ENCODE measurements at regions not wholly inside any gene's neighbourhood (a gene's known extent, or its start where the extent isn't known, plus 50 kb on each side); places are given as distances from the start of the nearest gene placed in this dataset.
"Not testable (repeated sequence)": the region's sequence is repeated elsewhere in the genome, so short reads cannot be mapped to it uniquely, and the experiment has no call there.

GRCh38 chr12:88839486-88839885 lies 259.2 kb upstream of the KITLG start:
- Histone ChIP-seq H3K36me3 (no peaks in the 10 kb centered on the region), H3K9me3 (peaks cover 0 to 3% of the 10 kb centered on the region in 2 donors), H3K27me3 (no peaks in the 10 kb centered on the region), H3K4me1 (no peaks in the 10 kb centered on the region), H3K4me3 (no peak overlapping the region), H3K27ac (no peak overlapping the region)
- no peak for DNase-seq (ENCODE audit: low spot score in 2 of 2)
- no peak for TF ChIP-seq CTCF (IDR thresholded peaks at IDR 0.05)
- intact Hi-C loops (cut with DNase I), result no loop called here

GRCh38 chr12:88836156-88836555 lies 255.9 kb upstream of the KITLG start:
- Histone ChIP-seq H3K9me3 (peaks cover 0 to 3% of the 10 kb centered on the region in 2 donors), H3K27me3 (no peaks in the 10 kb centered on the region), H3K4me3 (no peak overlapping the region), H3K27ac (no peak overlapping the region), H3K36me3 (no peaks in the 10 kb centered on the region), H3K4me1 (no peaks in the 10 kb centered on the region)
- intact Hi-C loops (cut with DNase I), result no loop called here
- TF ChIP-seq CTCF (IDR thresholded peaks at IDR 0.05), result no peak
- DNase-seq (ENCODE audit: low spot score in 2 of 2), result no peak

- no peak for TF ChIP-seq CTCF (IDR thresholded peaks at IDR 0.05)
- no peak overlapping the region for H3K27ac ChIP-seq
- intact Hi-C loops (cut with DNase I), result no loop called here
Observed at GRCh38 chr12:88834226-88834625, 254.0 kb upstream of the KITLG start.

GRCh38 chr12:88833641-88834116 lies 253.4 kb upstream of the KITLG start:
- no peak for TF ChIP-seq CTCF (IDR thresholded peaks at IDR 0.05)
- no peak overlapping the region for H3K27ac ChIP-seq
- H3K4me1 ChIP-seq, result no peaks in the 10 kb centered on the region
- no peaks in the 10 kb centered on the region for H3K9me3 ChIP-seq
- no peaks in the 10 kb centered on the region for H3K36me3 ChIP-seq
- no peaks in the 10 kb centered on the region for H3K27me3 ChIP-seq
- intact Hi-C loops (cut with DNase I), result no loop called here
- H3K4me3 ChIP-seq, result no peak overlapping the region
- no peak for DNase-seq (ENCODE audit: low spot score in 2 of 2)

More at GRCh38 chr12:88834226-88834625, 254.0 kb upstream of the KITLG start:
- no peak for DNase-seq (ENCODE audit: low spot score in 2 of 2)
- Histone ChIP-seq H3K27me3 (no peaks in the 10 kb centered on the region), H3K4me3 (no peak overlapping the region), H3K9me3 (no peaks in the 10 kb centered on the region), H3K4me1 (no peaks in the 10 kb centered on the region), H3K36me3 (no peaks in the 10 kb centered on the region)

- H3K9me3 ChIP-seq; intact Hi-C loops (cut with DNase I); DNase-seq (ENCODE audit: low spot score in 2 of 2); H3K36me3 ChIP-seq; H3K27me3 ChIP-seq; H3K4me1 ChIP-seq; H3K4me3 ChIP-seq; H3K27ac ChIP-seq: not testable (repeated sequence)
Observed at GRCh38 chr12:88828537-88828936, 248.3 kb upstream of the KITLG start.

GRCh38 chr12:88820012-88820411 lies 239.7 kb upstream of the KITLG start:
- H3K27ac ChIP-seq, result no peak overlapping the region
- no peaks in the 10 kb centered on the region for H3K9me3 ChIP-seq
- intact Hi-C loops (cut with DNase I), result no loop called here
- no peaks in the 10 kb centered on the region for H3K27me3 ChIP-seq
- no peaks in the 10 kb centered on the region for H3K4me1 ChIP-seq
- no peaks in the 10 kb centered on the region for H3K36me3 ChIP-seq
- H3K4me3 ChIP-seq, result no peak overlapping the region
- TF ChIP-seq CTCF (IDR thresholded peaks at IDR 0.05), result no peak
- DNase-seq (ENCODE audit: low spot score in 2 of 2), result no peak
